GM12875 (cell line): ENCODE measurements at regions not wholly inside any gene's neighbourhood (a gene's known extent, or its start where the extent isn't known, plus 50 kb on each side); places are given as distances from the start of the nearest gene placed in this dataset.

Experiments used
- H3K4me3 ChIP-seq: one replicate; pipeline ENCODE4 v1.5.1; 2011; ENCODE audit warnings: low read depth, low read length, control low read depth
- CTCF ChIP-seq: IDR thresholded peaks from 2 replicates; pipeline ENCODE4 v1.5.1; 2011; ENCODE audit warnings: low read depth, mild to moderate bottlenecking, control low read depth, inconsistent platforms, low read length, moderate library complexity, borderline replicate concordance; ENCODE audit not compliant: insufficient read depth

GRCh38 chr15:98420837-98421236 is 227.5 kb upstream of the IGF1R start:
- no peak for TF ChIP-seq CTCF
- H3K4me3 ChIP-seq = no peak overlapping the region

DNA sequence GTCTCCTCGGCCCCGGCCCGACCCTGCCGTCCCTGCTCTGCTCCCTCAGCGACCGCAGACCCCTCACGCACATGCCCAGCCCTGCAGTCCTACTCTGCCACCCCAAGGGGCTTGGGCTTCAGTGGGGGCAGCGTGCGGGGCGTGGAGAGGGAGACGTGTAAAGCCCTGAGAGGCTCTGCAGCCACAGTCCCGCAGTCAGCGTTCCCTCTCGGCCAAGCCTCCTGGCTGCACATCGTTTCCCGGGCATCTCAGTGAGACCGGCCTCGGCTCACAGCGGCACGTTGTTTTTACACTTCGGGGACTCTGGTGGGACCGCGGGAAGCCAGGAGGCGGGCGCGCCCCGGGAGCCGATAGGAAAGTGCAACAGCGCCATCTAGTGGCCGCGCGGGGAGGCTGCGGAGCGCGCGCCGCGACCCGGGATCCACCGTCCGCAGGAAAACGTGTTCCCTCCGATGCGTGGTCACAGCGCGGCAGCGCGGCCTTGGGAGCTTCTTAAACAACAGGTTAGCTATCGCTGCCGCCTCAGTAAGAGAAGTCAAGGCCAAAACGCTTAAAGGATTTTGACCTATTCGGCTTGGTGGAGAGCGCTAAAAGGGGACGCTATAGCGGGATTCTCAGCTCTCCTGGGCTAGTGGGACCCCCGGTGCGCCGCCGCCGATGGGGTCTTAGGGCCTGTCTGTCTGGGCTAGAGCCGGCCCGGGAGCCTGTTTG is 226.8 kb upstream of the IGF1R start:
- no peak overlapping the region for H3K4me3 ChIP-seq
- TF ChIP-seq CTCF = peak; percentile 96

GRCh38 chr15:98422130-98422478 is 226.2 kb upstream of the IGF1R start:
- H3K4me3 ChIP-seq = no peak overlapping the region
- TF ChIP-seq CTCF = no peak

GRCh38 chr15:98425173-98425572 is 223.2 kb upstream of the IGF1R start:
- no peak for TF ChIP-seq CTCF
- no peak overlapping the region for H3K4me3 ChIP-seq

- H3K4me3 ChIP-seq = no peak overlapping the region
- TF ChIP-seq CTCF = no peak
Measured at GRCh38 chr15:98427321-98427720, 221.0 kb upstream of the IGF1R start.

GRCh38 chr15:98428253-98428989 is 219.9 kb upstream of the IGF1R start:
- peak; percentile 83 for TF ChIP-seq CTCF
- no peak overlapping the region for H3K4me3 ChIP-seq

DNA sequence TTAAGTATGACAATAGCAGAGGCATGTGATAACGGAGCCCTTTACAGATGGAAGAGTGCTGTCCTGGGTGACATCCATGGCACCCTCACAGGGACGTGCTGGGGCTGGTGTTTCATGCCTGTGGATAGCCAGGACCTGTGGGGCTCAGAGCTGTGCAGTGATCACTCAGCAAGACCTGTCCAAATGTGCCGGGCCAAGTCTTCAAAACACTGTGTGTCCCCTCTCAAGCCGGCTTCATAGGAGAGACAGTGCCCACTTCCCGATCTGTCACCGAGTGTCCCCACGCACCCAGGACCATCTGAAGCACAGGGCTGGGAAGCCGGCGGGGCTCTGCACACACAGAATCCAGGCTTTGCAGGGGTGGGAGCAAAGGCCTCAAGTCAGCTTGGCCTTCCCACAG is 217.2 kb upstream of the IGF1R start:
- no peak overlapping the region for H3K4me3 ChIP-seq
- no peak for TF ChIP-seq CTCF
